K562 (cell line): ENCODE measurements at regions not wholly inside any gene's neighbourhood (a gene's known extent, or its start where the extent isn't known, plus 50 kb on each side); places are given as distances from the start of the nearest gene placed in this dataset.
A peak's percentile ranks its signal among the peaks of the same experiment; 100 is the strongest.

ENCODE experiments used
- BMI1 ChIP-seq: fragments of 150-350 bp; IDR thresholded peaks from 2 replicates; pipeline ENCODE4 v1.6.1; 2014; ENCODE audit warnings: low read length
- CBFB ChIP-seq: sonication (generic); formaldehyde crosslinking; IDR thresholded peaks from 2 replicates; pipeline ENCODE4 v1.4.0; 2020; ENCODE audit warnings: mild to moderate bottlenecking, missing genetic modification reagents
- EZH2 ChIP-seq: IDR thresholded peaks from 2 replicates; pipeline ENCODE4 v1.6.1; 2012; ENCODE audit warnings: low read depth, mild to moderate bottlenecking, inconsistent platforms, low read length, borderline replicate concordance
- FOXP1 ChIP-seq: sonication (generic); formaldehyde crosslinking; IDR thresholded peaks from 2 replicates; pipeline ENCODE4 v1.8.0; 2022; ENCODE audit warnings: mild to moderate bottlenecking, missing genetic modification reagents
- GTF2B ChIP-seq: IDR thresholded peaks from 2 replicates; pipeline ENCODE4 v1.6.1; 2011; ENCODE audit not compliant: insufficient read length; ENCODE audit errors: extremely low read depth
- MGA ChIP-seq: fragments of 450-650 bp; IDR thresholded peaks from 2 replicates; pipeline ENCODE4 v1.6.1; 2016; ENCODE audit warnings: mild to moderate bottlenecking, moderate library complexity
- SMAD2 ChIP-seq: fragments of 150-350 bp; IDR thresholded peaks from 2 replicates; pipeline ENCODE4 v1.6.1; 2014; ENCODE audit warnings: low read depth, mild to moderate bottlenecking, low read length
- SMARCA4 ChIP-seq: fragments of 450-650 bp; IDR thresholded peaks from 2 replicates; pipeline ENCODE4 v1.6.1; 2016
- SP2 ChIP-seq: IDR thresholded peaks from 2 replicates; pipeline ENCODE4 v1.6.1; 2011; ENCODE audit warnings: mild to moderate bottlenecking, low read depth, low read length, moderate library complexity; ENCODE audit not compliant: poor library complexity, severe bottlenecking; ENCODE audit errors: extremely low read depth
- USF1 ChIP-seq: sonication (generic); formaldehyde crosslinking; IDR thresholded peaks from 2 replicates; pipeline ENCODE4 v1.9.0; 2022; ENCODE audit warnings: mild to moderate bottlenecking, missing genetic modification reagents
- ZNF395 ChIP-seq: fragments of 200-800 bp; sonication (Bioruptor generic); IDR thresholded peaks from 2 replicates; pipeline ENCODE4 v1.6.1; 2017; ENCODE audit warnings: missing genetic modification characterization, missing compliant biosample characterization

GRCh38 chr1:25083481-25084345 lies 148.6 kb downstream of the SYF2 start (continued):
- no peak for TF ChIP-seq MGA
- no peak for TF ChIP-seq SMAD2
- TF ChIP-seq USF1 (CRISPR knock-in tag), result peak; percentile 14; the same call in 1 of the 2 replicates
- TF ChIP-seq SMARCA4, result no peak
- TF ChIP-seq BMI1, result no peak
- TF ChIP-seq ZNF395 (CRISPR knock-in tag), result no peak
- TF ChIP-seq SP2, result no peak
- TF ChIP-seq EZH2, result no peak
- TF ChIP-seq GTF2B, result no peak
- 0 out of 2 replicates have a peak, but pooled peaks have one; percentile 23 for TF ChIP-seq CBFB
- TF ChIP-seq FOXP1 (CRISPR knock-in tag), result no peak
